Pons (tissue), 1 donor: ENCODE measurements at regions not wholly inside any gene's neighbourhood (a gene's known extent, or its start where the extent isn't known, plus 50 kb on each side); places are given as distances from the start of the nearest gene placed in this dataset.
A peak's percentile ranks its signal among the peaks of the same experiment; 100 is the strongest.
"Not testable (repeated sequence)": the region's sequence is repeated elsewhere in the genome, so short reads cannot be mapped to it uniquely, and the experiment has no call there.

ENCODE experiments used
- DNase-seq: peaks from one replicate; pipeline ENCODE4 v3.0.0-alpha.2; 2016; ENCODE audit warnings: low spot score

- peak; percentile 63 for DNase-seq
These were observed 55.9 kb upstream of the PIK3CB start for GRCh38 chr3:138890555-138891187.

GRCh38 chr3:138889792-138890191 lies 55.1 kb upstream of the PIK3CB start:
- DNase-seq = no peak

- DNase-seq = no peak
These were observed 53.8 kb upstream of the PIK3CB start for GRCh38 chr3:138888560-138888959.

- DNase-seq = not testable (repeated sequence)
These were observed 51.4 kb upstream of the PIK3CB start for GRCh38 chr3:138886096-138886495.
